A673 (cell line): ENCODE measurements at regions not wholly inside any gene's neighbourhood (a gene's known extent, or its start where the extent isn't known, plus 50 kb on each side); places are given as distances from the start of the nearest gene placed in this dataset.

Experiments
- BruUV-seq: library from RNA; stranded (reverse); fragments of 400-500 nt; replicated peaks from 2 replicates; lab custom pipeline; 2021; lab: Mats Ljungman, UMichigan
- CTCF ChIA-PET: fragments of 300-600 bp; sonication (Branson Sonifier 250); formaldehyde crosslinking; loops from one replicate; lab custom pipeline; 2022; ENCODE audit warnings: antibody characterized with exemption; lab: Charles Lee
- POLR2A ChIA-PET: fragments of 300-600 bp; sonication (Branson Sonifier 250); formaldehyde crosslinking; loops from one replicate; lab custom pipeline; 2022; ENCODE audit warnings: antibody characterized with exemption; ENCODE audit not compliant: low non-redundant PET; lab: Charles Lee
- DNase-seq: peaks from one replicate; pipeline ENCODE4 v3.0.0-alpha.2; 2015; ENCODE audit warnings: low spot score
- H3K27ac ChIP-seq: fragments of 200-600 bp; sonication (generic); 2 replicates; pipeline ENCODE4 v1.5.1; 2016; ENCODE audit warnings: mixed run types, low read depth, mild to moderate bottlenecking, mixed read lengths, antibody characterized with exemption, low read length; ENCODE audit not compliant: poor library complexity, severe bottlenecking
- H3K27me3 ChIP-seq: fragments of 200-600 bp; sonication (generic); replicated peaks from 2 replicates; pipeline ENCODE4 v1.6.1; 2017; ENCODE audit warnings: mixed run types, low read depth, mild to moderate bottlenecking, mixed read lengths, antibody characterized with exemption, low read length; ENCODE audit not compliant: insufficient read depth, poor library complexity
- H3K36me3 ChIP-seq: fragments of 200-600 bp; sonication (generic); 2 replicates; pipeline ENCODE4 v1.6.1; 2016; ENCODE audit warnings: mixed run types, mild to moderate bottlenecking, mixed read lengths, antibody characterized with exemption, low read length; ENCODE audit not compliant: insufficient read depth, poor library complexity, severe bottlenecking
- H3K4me1 ChIP-seq: fragments of 200-600 bp; sonication (generic); 2 replicates; pipeline ENCODE4 v1.6.1; 2017; ENCODE audit warnings: mixed run types, mild to moderate bottlenecking, mixed read lengths, antibody characterized with exemption, low read length; ENCODE audit not compliant: insufficient read depth, poor library complexity, severe bottlenecking
- H3K4me3 ChIP-seq: fragments of 200-600 bp; sonication (generic); 2 replicates; pipeline ENCODE4 v1.5.1; 2016; ENCODE audit warnings: low read depth, mixed run types, mild to moderate bottlenecking, mixed read lengths, low read length; ENCODE audit not compliant: poor library complexity, severe bottlenecking
- H3K9me3 ChIP-seq: fragments of 200-600 bp; sonication (generic); 2 replicates; pipeline ENCODE4 v1.6.1; 2016; ENCODE audit warnings: mixed run types, low read depth, mild to moderate bottlenecking, mixed read lengths, antibody characterized with exemption, low read length; ENCODE audit not compliant: poor library complexity, severe bottlenecking
- EZH2 ChIP-seq: fragments of 200-600 bp; sonication (generic); IDR thresholded peaks from 2 replicates; pipeline ENCODE4 v1.6.1; 2017; ENCODE audit warnings: borderline replicate concordance, low read depth, mild to moderate bottlenecking, mixed read lengths, antibody characterized with exemption, low read length; ENCODE audit not compliant: poor library complexity, severe bottlenecking
- intact Hi-C: fragments of 100-400 bp; cut with micrococcal nuclease; formaldehyde crosslinking; loops from one replicate; pipeline ENCODE4 v1.10.0; 2022; ENCODE audit not compliant: unreplicated experiment
- TF ChIP-seq, protein P1 (sequence below): fragments of 300-800, 200-600 bp; sonication (generic); conservative IDR thresholded peaks from 2 replicates; pipeline ENCODE4 v1.5.1; 2017; ENCODE audit warnings: low read depth, mild to moderate bottlenecking, antibody characterized with exemption, low read length, moderate library complexity, mixed read lengths

DNA sequence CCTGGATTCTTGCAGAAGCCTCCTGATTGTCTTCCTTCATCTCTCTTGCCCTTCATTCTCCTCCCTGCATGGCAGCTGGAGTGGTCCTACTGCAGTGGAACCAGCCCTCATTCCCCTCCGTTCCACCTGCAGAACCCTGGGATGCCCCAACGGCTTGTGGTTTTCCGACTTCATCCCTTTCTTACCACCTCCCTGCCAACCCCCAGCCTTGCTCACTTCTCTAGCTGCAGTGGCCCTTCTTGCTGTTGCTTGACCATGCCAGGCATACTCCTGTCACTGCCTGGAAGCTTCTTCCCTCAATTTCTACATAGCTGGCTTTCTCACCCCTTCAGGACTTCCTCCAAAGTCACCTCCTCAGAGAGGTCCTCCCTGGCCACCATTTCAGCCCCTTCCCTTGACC is 123.3 kb downstream of the BEGAIN start:
- POLR2A ChIA-PET: no interaction called here
- H3K27ac ChIP-seq: no peak overlapping the region
- DNase-seq: no peak
- H3K4me1 ChIP-seq: no peaks in the 10 kb centered on the region
- TF ChIP-seq EZH2: no peak
- TF ChIP-seq, protein P1, sequence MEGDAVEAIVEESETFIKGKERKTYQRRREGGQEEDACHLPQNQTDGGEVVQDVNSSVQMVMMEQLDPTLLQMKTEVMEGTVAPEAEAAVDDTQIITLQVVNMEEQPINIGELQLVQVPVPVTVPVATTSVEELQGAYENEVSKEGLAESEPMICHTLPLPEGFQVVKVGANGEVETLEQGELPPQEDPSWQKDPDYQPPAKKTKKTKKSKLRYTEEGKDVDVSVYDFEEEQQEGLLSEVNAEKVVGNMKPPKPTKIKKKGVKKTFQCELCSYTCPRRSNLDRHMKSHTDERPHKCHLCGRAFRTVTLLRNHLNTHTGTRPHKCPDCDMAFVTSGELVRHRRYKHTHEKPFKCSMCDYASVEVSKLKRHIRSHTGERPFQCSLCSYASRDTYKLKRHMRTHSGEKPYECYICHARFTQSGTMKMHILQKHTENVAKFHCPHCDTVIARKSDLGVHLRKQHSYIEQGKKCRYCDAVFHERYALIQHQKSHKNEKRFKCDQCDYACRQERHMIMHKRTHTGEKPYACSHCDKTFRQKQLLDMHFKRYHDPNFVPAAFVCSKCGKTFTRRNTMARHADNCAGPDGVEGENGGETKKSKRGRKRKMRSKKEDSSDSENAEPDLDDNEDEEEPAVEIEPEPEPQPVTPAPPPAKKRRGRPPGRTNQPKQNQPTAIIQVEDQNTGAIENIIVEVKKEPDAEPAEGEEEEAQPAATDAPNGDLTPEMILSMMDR: no peak
- H3K4me3 ChIP-seq: no peak overlapping the region
- no peaks in the 10 kb centered on the region for H3K27me3 ChIP-seq
- intact Hi-C loops: no loop called here
- CTCF ChIA-PET: no interaction called here
- no TSS peak for BruUV-seq
- H3K36me3 ChIP-seq: no peaks in the 10 kb centered on the region
- H3K9me3 ChIP-seq: no peaks in the 10 kb centered on the region

DNA sequence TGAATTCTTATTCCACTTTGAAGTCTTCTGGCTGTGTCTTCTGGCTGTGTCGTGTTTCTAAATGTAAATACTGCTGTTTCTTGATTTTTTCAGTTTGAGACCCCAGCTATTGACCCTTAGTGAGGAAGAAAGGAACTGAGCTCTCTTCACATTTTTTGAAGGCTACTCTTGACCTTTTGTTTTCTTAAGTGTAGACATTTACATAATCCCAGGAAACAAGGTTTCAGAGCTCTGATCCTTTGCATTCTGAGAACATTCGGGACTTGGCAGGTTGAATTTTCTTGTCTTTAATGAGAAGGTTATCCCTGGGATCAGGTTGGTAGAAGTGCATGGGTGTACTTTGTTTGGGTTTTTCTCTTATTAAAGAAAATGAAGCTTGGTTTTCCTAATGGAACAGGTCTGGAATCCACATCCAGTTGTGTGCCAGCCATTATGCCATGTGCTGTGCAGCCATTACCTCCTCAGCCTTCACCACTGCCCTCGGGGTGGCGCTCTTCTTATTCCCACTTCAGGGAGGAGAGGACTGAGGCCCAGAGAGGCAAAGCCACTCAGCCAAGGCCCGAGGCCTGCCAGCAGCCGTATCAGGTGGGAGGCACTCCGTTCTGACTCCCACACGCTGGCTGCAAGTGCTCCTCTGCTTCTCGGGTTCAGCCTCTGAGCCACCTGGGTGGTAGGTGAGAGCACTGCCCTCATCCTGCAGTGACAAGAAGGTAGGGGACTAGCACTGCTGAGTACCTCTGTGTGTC is 120.9 kb downstream of the BEGAIN start:
- BruUV-seq: no TSS peak
- intact Hi-C loops: no loop called here
- no peaks in the 10 kb centered on the region for H3K27me3 ChIP-seq
- DNase-seq: no peak
- H3K36me3 ChIP-seq: no peaks in the 10 kb centered on the region
- H3K9me3 ChIP-seq: no peaks in the 10 kb centered on the region
- no peak for TF ChIP-seq EZH2
- TF ChIP-seq, protein P1: no peak
- H3K4me3 ChIP-seq: no peak overlapping the region
- no peak overlapping the region for H3K27ac ChIP-seq
- ChIA-PET CTCF (interaction anchor here (1.0 kb wide), 1 partner anchor 81 kb away, joined by 4 read pairs; no protein-coding TSS in a partner anchor), POLR2A (no interaction called here)
- no peaks in the 10 kb centered on the region for H3K4me1 ChIP-seq

DNA sequence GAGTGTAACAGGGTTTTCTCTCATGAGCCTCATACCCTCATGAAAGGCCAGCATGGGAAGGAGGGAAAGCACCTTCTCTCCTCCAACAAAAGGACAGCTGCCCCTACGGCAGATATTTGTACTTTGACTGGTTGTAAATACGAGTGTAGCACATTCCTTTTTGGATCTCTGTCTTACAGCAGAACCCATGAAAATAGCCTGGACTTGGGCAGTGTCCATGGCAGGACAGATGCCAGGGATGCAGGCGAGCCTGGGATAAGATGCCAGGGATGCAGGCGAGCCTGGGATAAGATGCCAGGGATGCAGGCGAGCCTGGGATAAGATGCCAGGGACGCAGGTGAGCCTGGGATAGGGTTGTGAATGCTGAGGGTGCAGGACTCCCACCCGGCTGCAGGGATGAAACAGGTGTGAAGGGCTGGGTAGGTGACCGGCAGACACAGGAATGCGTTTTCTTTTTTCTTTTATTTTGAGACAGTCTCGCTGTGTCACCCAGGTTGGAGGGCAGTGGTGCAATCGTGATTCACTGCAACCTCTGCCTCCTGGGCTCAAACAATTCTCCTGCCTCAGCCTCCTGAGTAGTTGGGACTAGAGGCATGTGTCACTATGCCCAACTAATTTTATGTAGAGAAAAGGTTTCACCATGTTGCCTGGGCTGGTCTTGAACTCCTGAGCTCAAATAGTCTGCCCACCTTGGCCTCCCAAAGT is 120.0 kb downstream of the BEGAIN start:
- no peak for DNase-seq
- Histone ChIP-seq H3K4me1 (no peaks in the 10 kb centered on the region), H3K27ac (no peak overlapping the region), H3K27me3 (no peaks in the 10 kb centered on the region), H3K36me3 (no peaks in the 10 kb centered on the region), H3K4me3 (no peak overlapping the region), H3K9me3 (no peaks in the 10 kb centered on the region)
- ChIA-PET CTCF (no interaction called here), POLR2A (no interaction called here)
- TF ChIP-seq, protein P1: no peak
- TF ChIP-seq EZH2: no peak
- intact Hi-C loops: no loop called here
- BruUV-seq: no TSS peak
